HepG2 (cell line): ENCODE measurements at regions not wholly inside any gene's neighbourhood (a gene's known extent, or its start where the extent isn't known, plus 50 kb on each side); places are given as distances from the start of the nearest gene placed in this dataset.

Experiments used
- ATAC-seq: fragments of 200-7000 bp; cut with Tn5 transposase; 3 replicates; pipeline ENCODE4 v1.9.1; 2020; ENCODE audit warnings: mild to moderate bottlenecking, moderate library complexity
- BruUV-seq: library from RNA; stranded (reverse); fragments of 400-500 nt; replicated peaks from 2 replicates; lab custom pipeline; 2021; lab: Mats Ljungman, UMichigan
- CTCF ChIA-PET: fragments of 300-600 bp; formaldehyde crosslinking; extraction: SDS; loops from one replicate; lab custom pipeline; 2021; ENCODE audit warnings: low total read pairs, inconsistent platforms, low intra/inter-chr PET ratio; lab: Yijun Ruan, JAX
- POLR2A ChIA-PET: fragments of 350-600 bp; sonication (Branson Sonifier 250); formaldehyde crosslinking; loops from one replicate; lab custom pipeline; 2020; ENCODE audit warnings: antibody characterized with exemption, inconsistent platforms; lab: Yijun Ruan, JAX
- DNase-seq: peaks from one replicate; pipeline ENCODE4 v3.0.0-alpha.2; 2015; ENCODE audit warnings: low spot score
- FAIRE-seq: peaks from 3 replicates; lab custom pipeline; 2011; peaks lifted over from hg19 to GRCh38; lab: Jason Lieb, UNC
- H2AFZ ChIP-seq: one replicate; pipeline ENCODE4 v1.6.1; 2011; ENCODE audit warnings: low read length, inconsistent platforms
- H3K27ac ChIP-seq: fragments of 300-600 bp; 3 replicates; pipeline ENCODE4 v1.8.0; 2011; ENCODE audit warnings: mixed run types, mild to moderate bottlenecking, mixed read lengths, low read length, inconsistent platforms; ENCODE audit not compliant: insufficient read depth; ENCODE audit errors: extremely low read length
- H3K27me3 ChIP-seq, 2 experiments: fragments of 200-600 bp in 1 of 2; 2 replicates in 1 of 2; 3 replicates in 1 of 2; pipeline versions ENCODE4 v1.6.0 to v1.8.0; 2011; ENCODE audit warnings: low read length in 2 of 2, mild to moderate bottlenecking in 2 of 2, moderate library complexity in 2 of 2, inconsistent platforms in 1 of 2; ENCODE audit not compliant: insufficient read depth in 2 of 2, control insufficient read depth in 1 of 2
- H3K36me3 ChIP-seq, 2 experiments: fragments of 200-600 bp in 1 of 2; replicated peaks in 1 of 2; 2 replicates in 1 of 2; 3 replicates in 1 of 2; pipeline versions ENCODE4 v1.5.1 to v1.8.0; 2011; ENCODE audit warnings: low read length in 2 of 2, inconsistent platforms in 1 of 2; ENCODE audit not compliant: insufficient read depth in 2 of 2, control insufficient read depth in 1 of 2
- H3K4me1 ChIP-seq: 2 replicates; pipeline ENCODE4 v1.5.1; 2012; ENCODE audit warnings: low read length, inconsistent platforms; ENCODE audit not compliant: insufficient read depth
- H3K4me2 ChIP-seq: 2 replicates; pipeline ENCODE4 v1.6.0; 2011; ENCODE audit warnings: low read depth, low read length, inconsistent platforms
- H3K4me3 ChIP-seq, 3 experiments: fragments of 200-600 bp in 1 of 3; sonication (generic), shearing (Covaris generic) in 1 of 3; replicated peaks in 1 of 3; 2 replicates each; pipeline ENCODE4 v1.5.1; 2011 to 2016; ENCODE audit warnings: low read length in 3 of 3, inconsistent platforms in 2 of 3, low read depth in 2 of 3, mild to moderate bottlenecking in 2 of 3, control low read depth in 1 of 3, mixed read lengths in 1 of 3; ENCODE audit not compliant: insufficient read depth in 1 of 3
- H3K79me2 ChIP-seq: one replicate; pipeline ENCODE4 v1.6.1; 2011; ENCODE audit warnings: low read length, inconsistent platforms; ENCODE audit not compliant: insufficient read depth
- H3K9ac ChIP-seq: 2 replicates; pipeline ENCODE4 v1.6.0; 2011; ENCODE audit warnings: mild to moderate bottlenecking, low read depth, low read length, inconsistent platforms; ENCODE audit not compliant: insufficient read depth
- H3K9me3 ChIP-seq: 2 replicates; pipeline ENCODE4 v1.5.1; 2012; ENCODE audit warnings: mild to moderate bottlenecking, low read length
- H4K20me1 ChIP-seq: 2 replicates; pipeline ENCODE4 v1.6.0; 2011; ENCODE audit warnings: inconsistent platforms, mild to moderate bottlenecking, low read length, moderate library complexity; ENCODE audit not compliant: insufficient read depth
- ETV6 ChIP-seq: sonication (generic); formaldehyde crosslinking; conservative IDR thresholded peaks from 2 replicates; pipeline ENCODE4 v1.4.0; 2020; ENCODE audit warnings: missing genetic modification reagents
- FOXA3 ChIP-seq: IDR thresholded peaks from 2 replicates; pipeline ENCODE4 v1.6.1; 2016; ENCODE audit warnings: missing genetic modification reagents, missing compliant biosample characterization
- HIC2 ChIP-seq: sonication (generic); formaldehyde crosslinking; IDR thresholded peaks from 2 replicates; pipeline ENCODE4 v1.9.0; 2022; ENCODE audit warnings: low read depth, missing genetic modification reagents
- HMG20B ChIP-seq: conservative IDR thresholded peaks from 2 replicates; pipeline ENCODE4 v1.6.1; 2016; ENCODE audit warnings: missing genetic modification reagents, missing compliant biosample characterization
- HOXA7 ChIP-seq: sonication (generic); formaldehyde crosslinking; IDR thresholded peaks from 2 replicates; pipeline ENCODE4 v1.8.1; 2022; ENCODE audit warnings: mild to moderate bottlenecking, missing genetic modification reagents, moderate library complexity
- IKZF5 ChIP-seq: IDR thresholded peaks from 2 replicates; pipeline ENCODE4 v1.6.1; 2018; ENCODE audit warnings: missing genetic modification reagents, mild to moderate bottlenecking, missing compliant biosample characterization
- LCORL ChIP-seq, 2 experiments: fragments of 450-650 bp in 1 of 2; sonication (generic) in 1 of 2; formaldehyde crosslinking in 1 of 2; IDR thresholded peaks; 2 replicates each; pipeline versions ENCODE4 v1.5.0 to v1.6.1; 2017 to 2020; ENCODE audit warnings: antibody characterized with exemption in 1 of 2, missing genetic modification reagents in 1 of 2
- NFE2L1 ChIP-seq: sonication (generic); formaldehyde crosslinking; IDR thresholded peaks from 2 replicates; pipeline ENCODE4 v1.4.0; 2020; ENCODE audit warnings: missing genetic modification reagents, mild to moderate bottlenecking, borderline replicate concordance
- RXRB ChIP-seq: IDR thresholded peaks from 2 replicates; pipeline ENCODE4 v1.6.1; 2016; ENCODE audit warnings: borderline replicate concordance, missing genetic modification reagents, missing compliant biosample characterization
- SYNCRIP ChIP-seq: fragments of 200-400 bp; formaldehyde crosslinking; IDR thresholded peaks from 2 replicates; pipeline ENCODE4 v1.6.1; 2018; ENCODE audit warnings: mild to moderate bottlenecking, low read depth, low read length; ENCODE audit not compliant: insufficient read depth
- TOPORS ChIP-seq: sonication (generic); formaldehyde crosslinking; IDR thresholded peaks from 2 replicates; pipeline ENCODE4 v1.8.0; 2023; ENCODE audit warnings: mild to moderate bottlenecking, missing genetic modification reagents
- ZNF274 ChIP-seq: sonication (generic); formaldehyde crosslinking; IDR thresholded peaks from 2 replicates; pipeline ENCODE4 v1.5.1; 2020; ENCODE audit warnings: mild to moderate bottlenecking, missing genetic modification reagents
- ZNF3 ChIP-seq: IDR thresholded peaks from 2 replicates; pipeline ENCODE4 v1.7.0; 2017; ENCODE audit warnings: inconsistent platforms
- ZNF580 ChIP-seq: IDR thresholded peaks from 2 replicates; pipeline ENCODE4 v1.6.1; 2016; ENCODE audit warnings: low read depth, borderline replicate concordance
- ZZZ3 ChIP-seq: sonication (generic); formaldehyde crosslinking; IDR thresholded peaks from 2 replicates; pipeline ENCODE4 v1.4.0; 2020; ENCODE audit warnings: missing genetic modification reagents, mild to moderate bottlenecking, borderline replicate concordance
- WGBS: methylation state at CpG from one replicate; pipeline ENCODE4 v1.1.6; 2017; ENCODE audit warnings: low lambda C conversion rate; 5-methylcytosine and 5-hydroxymethylcytosine counted together
- in situ Hi-C: cut with HindIII; loops from 2 replicates; pipeline ENCODE4 v1.10.0; 2017; ENCODE audit warnings: low pct_unique_long_range_greater_than_20kb; ENCODE audit not compliant: extremely low pct_ligation_motif_present
- intact Hi-C: fragments of 100-400 bp; cut with micrococcal nuclease; formaldehyde crosslinking; loops from one replicate; pipeline ENCODE4 v1.10.0; 2022; ENCODE audit not compliant: unreplicated experiment
- TF ChIP-seq, protein P1 (sequence below): sonication (generic); formaldehyde crosslinking; IDR thresholded peaks from 2 replicates; pipeline ENCODE4 v1.4.0; 2020; ENCODE audit warnings: missing genetic modification reagents, mild to moderate bottlenecking, borderline replicate concordance

- TF ChIP-seq IKZF5 (CRISPR knock-in tag): no peak
- TF ChIP-seq ZNF274: no peak
- no peak for TF ChIP-seq TOPORS (CRISPR knock-in tag)
- no peak for TF ChIP-seq FOXA3 (CRISPR knock-in tag)
- TF ChIP-seq ETV6 (CRISPR knock-in tag): no peak
- no peak for TF ChIP-seq RXRB (CRISPR knock-in tag)
- no peak for TF ChIP-seq HOXA7 (CRISPR knock-in tag)
- no peak for TF ChIP-seq SYNCRIP
Measured at GRCh38 chr6:6516666-6517458, 71.7 kb upstream of the LY86 start (continued).

DNA sequence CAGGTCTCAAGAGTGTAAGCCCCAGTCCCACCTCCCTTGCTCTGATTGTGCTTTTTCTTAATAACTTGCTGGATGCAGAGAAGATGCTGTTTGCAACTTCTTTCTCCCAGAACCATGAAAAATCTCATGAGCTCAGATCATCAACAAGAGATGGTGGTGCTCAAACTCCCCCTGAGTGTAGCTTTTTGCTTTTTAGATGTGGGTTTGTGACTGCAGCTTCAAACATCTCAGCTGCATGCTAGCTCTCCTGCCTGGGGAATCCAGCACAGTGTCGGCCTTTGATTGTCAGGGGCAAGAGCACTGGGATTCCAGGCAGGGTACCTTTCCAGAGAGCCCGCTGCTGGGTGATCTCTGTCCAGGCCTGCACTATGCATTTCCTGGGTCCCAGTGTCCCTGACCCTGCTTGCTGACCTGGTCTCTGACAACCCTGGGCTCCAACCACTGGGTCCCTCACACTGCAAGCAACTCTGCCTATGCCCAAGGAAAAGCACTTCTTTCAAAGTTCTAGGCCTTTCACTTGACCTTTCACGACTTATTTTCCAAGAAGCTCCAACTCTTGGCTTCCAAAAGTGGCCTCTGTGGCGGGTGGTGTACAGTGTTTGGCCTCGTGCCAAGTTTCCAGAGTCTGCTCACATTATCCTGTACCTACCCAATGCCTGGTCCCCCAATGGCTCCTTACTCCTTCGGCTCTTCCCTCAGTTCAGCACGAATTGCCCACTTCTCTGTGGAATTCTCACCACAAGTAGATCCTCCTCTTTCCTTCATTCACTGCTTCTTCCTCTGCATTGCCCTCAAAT is 69.7 kb upstream of the LY86 start:
- POLR2A ChIA-PET: no interaction called here
- intact Hi-C loops: no loop called here

More for the DNA sequence above, 69.7 kb upstream of the LY86 start:
- H3K79me2 ChIP-seq: no peaks in the 10 kb centered on the region
- no peak overlapping the region for H3K4me2 ChIP-seq
- no peaks in the 10 kb centered on the region for H3K36me3 ChIP-seq
- under 1% methylated on average over 7 of the region's 7 CpGs for WGBS
- no peaks in the 10 kb centered on the region for H4K20me1 ChIP-seq
- TF ChIP-seq ZZZ3 (no peak), HIC2 (CRISPR knock-in tag) (no peak), NFE2L1 (CRISPR knock-in tag) (no peak), ZNF3 (CRISPR knock-in tag) (no peak), HMG20B (CRISPR knock-in tag) (no peak), LCORL (IDR thresholded peaks at IDR 0.05) (peak; percentile 74; the same call in 1 of the 2 replicates), LCORL (CRISPR knock-in tag; IDR thresholded peaks at IDR 0.05) (no peak), ZNF580 (CRISPR knock-in tag) (no peak)
- TF ChIP-seq, protein P1, sequence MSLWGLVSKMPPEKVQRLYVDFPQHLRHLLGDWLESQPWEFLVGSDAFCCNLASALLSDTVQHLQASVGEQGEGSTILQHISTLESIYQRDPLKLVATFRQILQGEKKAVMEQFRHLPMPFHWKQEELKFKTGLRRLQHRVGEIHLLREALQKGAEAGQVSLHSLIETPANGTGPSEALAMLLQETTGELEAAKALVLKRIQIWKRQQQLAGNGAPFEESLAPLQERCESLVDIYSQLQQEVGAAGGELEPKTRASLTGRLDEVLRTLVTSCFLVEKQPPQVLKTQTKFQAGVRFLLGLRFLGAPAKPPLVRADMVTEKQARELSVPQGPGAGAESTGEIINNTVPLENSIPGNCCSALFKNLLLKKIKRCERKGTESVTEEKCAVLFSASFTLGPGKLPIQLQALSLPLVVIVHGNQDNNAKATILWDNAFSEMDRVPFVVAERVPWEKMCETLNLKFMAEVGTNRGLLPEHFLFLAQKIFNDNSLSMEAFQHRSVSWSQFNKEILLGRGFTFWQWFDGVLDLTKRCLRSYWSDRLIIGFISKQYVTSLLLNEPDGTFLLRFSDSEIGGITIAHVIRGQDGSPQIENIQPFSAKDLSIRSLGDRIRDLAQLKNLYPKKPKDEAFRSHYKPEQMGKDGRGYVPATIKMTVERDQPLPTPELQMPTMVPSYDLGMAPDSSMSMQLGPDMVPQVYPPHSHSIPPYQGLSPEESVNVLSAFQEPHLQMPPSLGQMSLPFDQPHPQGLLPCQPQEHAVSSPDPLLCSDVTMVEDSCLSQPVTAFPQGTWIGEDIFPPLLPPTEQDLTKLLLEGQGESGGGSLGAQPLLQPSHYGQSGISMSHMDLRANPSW (CRISPR knock-in tag): no peak
- CTCF ChIA-PET: no interaction called here
- H3K27me3 ChIP-seq: peaks cover under 1 to 47% of the 10 kb centered on the region in 2 experiments; a peak in 4 of 5 replicates
- no peaks in the 10 kb centered on the region for H3K4me1 ChIP-seq
- no peak overlapping the region for H3K27ac ChIP-seq
- H3K9ac ChIP-seq: no peak overlapping the region
- DNase-seq (no peak), FAIRE-seq (no peak), ATAC-seq (no peak; the same call in 1 of the 3 replicates)
- no peaks in the 10 kb centered on the region for H3K9me3 ChIP-seq
- in situ Hi-C loops: no loop called here
- no peak overlapping the region for H2AFZ ChIP-seq
- H3K4me3 ChIP-seq: no peak overlapping the region
- no TSS peak for BruUV-seq
